ENCODE measurements at regions not wholly inside any gene's neighbourhood (a gene's known extent, or its start where the extent isn't known, plus 50 kb on each side); places are given as distances from the start of the nearest gene placed in this dataset.

DNA sequence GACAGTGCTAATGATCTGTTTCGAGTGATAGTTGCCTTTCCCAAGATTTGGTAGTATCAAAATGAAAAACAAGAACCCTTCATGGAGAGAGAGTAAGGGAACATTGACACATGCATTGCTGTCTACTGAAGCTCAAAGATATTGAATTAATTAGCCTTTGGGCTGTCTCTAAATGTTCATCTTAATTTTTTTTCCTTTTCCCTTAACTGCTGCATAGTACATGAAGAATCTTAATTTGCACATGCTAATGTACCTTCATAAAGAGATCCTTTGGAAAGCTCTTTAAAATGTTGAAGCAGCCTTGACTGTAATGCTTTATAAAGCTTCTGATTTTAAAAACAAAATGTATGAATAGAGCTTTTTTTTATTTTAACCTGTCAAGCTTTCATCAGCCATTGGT is 452.2 kb downstream of the TUSC7 start:
- in situ Hi-C loops (cut with MboI; ENCODE audit: low sequenced_read_pairs) = no loop called here

DNA sequence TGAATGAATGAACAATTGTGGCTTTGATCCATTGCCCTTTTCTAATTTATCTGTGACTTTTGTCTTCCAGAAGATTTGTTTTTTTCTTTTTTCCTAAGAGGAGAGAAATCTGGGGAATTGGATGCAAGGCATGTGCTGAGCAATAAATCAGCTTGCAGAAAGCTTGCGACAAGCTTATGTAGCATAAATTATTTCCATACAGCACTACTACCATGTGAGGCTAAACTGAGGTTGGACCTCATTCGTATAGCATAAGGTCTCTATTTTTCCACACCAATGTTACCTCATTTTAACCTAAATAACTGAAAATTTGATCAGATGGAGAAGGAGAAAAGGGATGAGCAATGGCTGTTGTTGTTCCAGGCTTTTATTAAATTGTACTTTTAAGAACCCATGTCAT is 455.6 kb downstream of the TUSC7 start:
- in situ Hi-C loops (cut with MboI; ENCODE audit: low sequenced_read_pairs) = no loop called here

DNA sequence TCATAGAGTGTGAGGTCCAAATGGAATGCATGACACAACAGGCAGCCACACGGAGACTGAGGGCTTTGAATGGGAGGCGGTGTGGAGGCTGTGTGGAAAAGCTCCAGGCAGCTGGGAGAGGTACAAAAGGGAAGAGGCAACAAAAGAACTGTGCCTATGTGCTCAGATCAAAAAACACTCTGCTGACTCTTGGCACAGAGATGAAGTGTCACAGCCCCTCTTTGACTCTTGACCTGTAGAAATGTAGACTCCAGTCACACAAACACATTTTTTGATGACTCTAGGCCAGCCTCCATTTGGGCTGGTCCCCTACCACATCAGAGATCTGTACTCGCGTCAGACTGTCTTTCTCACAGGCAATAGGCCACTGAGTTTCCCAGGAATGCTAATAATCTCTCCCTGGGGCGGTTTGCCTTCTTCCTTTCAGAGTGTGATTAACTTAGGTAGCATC is 456.0 kb downstream of the TUSC7 start:
- in situ Hi-C loops (cut with MboI; ENCODE audit: low sequenced_read_pairs) = no loop called here

DNA sequence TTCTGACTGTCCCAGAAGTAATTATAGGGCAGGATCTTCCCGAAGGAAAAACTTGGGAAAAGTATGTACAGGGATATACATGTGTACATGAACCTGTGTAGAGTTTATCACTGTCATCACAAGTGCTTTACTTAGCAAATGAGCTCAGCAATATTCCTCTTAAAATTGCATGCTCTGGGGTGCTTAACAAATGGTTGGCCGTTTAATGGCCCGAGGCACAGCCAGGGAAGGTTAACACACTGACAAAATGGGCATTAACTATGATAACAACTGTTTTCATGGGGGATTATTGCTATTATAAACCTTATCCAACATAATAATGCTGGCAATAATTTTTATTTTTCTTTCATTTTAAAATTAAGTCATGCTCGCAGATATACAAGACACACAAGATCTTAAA is 459.3 kb downstream of the TUSC7 start:
- in situ Hi-C loops (cut with MboI; ENCODE audit: low sequenced_read_pairs) = no loop called here

DNA sequence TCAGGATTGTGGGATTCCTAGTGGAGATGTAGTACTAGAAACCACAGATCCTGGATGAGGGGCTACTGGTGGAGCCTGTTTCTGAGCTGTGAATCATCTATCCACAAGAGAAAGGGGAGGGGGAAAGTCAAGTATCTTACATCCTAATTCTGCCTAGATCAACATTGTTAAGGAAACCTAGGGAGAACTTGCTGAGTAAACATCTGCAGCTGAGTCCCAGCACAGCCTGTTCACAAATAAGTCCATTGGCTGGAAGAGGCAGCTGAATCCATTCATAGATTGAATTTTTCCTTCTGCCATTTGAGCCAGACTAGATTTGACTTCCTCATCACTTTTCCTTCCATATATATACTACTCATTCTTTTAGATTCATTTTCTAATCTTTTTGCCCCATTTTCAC is 460.5 kb downstream of the TUSC7 start:
- in situ Hi-C loops (cut with MboI; ENCODE audit: low sequenced_read_pairs) = no loop called here

DNA sequence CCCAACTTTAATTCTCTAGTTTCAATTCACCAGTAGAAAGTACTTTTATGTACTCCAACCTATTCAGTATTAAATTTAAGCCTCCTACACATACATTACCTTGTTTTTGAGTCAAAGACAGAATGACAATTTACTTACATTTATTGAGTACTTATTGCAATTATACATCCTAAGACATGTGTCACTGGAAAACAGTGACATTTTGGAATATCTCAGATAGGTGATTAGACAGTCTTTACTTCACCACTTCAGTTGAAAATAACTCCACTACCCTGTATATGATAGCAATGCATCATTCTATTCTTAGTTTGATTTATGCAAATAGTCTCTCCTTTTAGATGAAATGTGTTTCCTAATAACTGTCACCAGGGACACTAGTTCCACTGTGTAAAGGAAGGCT is 461.5 kb downstream of the TUSC7 start:
- in situ Hi-C loops (cut with MboI; ENCODE audit: low sequenced_read_pairs) = no loop called here

DNA sequence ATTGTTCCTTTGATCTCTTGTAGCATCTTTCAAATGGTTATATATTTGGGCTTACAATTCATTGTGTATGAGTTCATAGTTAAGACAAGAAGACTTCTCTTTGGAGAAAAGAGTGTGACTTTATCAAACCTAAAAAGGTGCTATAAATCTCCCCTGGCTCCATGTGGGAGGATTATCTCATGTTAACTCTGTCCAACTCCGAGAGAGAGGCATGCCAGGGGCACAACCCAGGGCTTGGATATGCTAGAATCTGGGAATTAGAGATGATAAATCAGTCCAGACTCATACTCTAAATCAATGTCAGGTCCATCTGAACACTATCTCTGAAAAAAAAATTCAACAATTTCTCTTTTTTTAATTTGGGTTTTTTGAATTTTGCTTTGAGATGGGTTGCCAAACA is 462.8 kb downstream of the TUSC7 start:
- in situ Hi-C loops (cut with MboI; ENCODE audit: low sequenced_read_pairs) = no loop called here

DNA sequence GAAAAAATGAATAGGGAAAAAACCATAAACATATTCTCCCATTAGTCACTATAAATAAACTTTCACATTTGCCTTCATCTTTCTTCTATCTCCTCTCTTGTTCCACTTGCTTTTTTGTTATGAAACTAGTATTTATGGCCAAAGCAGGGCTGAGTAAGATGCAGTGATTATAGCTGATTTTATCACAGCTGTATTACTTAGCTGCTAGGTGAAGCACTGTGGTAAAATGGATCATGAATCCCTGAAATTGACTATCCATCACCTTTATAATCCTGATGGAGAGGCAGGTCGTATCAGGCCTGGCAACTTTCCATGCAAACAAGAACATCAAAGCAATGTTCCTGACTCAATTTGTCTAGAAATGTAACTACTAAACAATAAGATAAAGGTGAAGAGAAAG is 471.6 kb downstream of the TUSC7 start:
- in situ Hi-C loops (cut with MboI; ENCODE audit: low sequenced_read_pairs) = no loop called here

DNA sequence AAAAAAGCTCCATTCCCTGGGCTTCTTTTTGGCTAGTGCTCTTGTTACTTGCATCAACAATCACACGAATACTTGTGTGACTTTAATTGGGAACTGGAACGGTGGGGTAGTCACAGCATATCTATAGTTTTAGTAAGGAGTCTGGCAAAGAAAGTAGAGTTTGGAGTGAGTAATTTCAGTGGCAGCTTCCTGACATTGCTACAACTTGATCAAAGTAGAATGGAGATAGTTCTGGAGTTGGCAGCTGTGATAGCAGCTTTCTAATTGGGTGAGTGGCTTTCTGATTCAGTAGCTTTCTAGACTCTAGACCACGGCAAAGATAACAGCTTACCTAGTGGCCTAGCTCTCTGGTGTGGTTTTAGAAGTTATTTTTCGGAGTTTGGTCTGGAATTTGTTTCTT is 475.0 kb downstream of the TUSC7 start:
- in situ Hi-C loops (cut with MboI; ENCODE audit: low sequenced_read_pairs) = no loop called here

DNA sequence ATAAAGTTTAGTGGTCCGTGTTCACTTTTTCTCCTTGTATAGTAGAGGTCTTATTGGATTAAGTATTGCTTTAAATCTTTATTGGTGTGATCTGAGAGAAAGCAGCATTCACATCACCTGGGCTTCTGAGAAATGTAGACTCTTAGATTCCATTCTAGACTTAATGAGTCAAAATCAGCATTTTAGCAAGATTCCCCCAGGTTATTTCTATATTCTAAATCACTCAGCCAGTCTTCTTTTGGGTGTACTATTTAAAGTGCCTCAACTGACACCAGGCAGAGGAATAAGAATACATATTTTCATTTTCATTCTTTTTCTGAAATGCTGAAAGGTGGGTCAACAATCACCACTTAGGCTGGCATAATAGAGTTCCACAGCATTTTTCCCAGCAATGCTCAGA is 481.7 kb downstream of the TUSC7 start:
- in situ Hi-C loops (cut with MboI; ENCODE audit: low sequenced_read_pairs) = no loop called here

DNA sequence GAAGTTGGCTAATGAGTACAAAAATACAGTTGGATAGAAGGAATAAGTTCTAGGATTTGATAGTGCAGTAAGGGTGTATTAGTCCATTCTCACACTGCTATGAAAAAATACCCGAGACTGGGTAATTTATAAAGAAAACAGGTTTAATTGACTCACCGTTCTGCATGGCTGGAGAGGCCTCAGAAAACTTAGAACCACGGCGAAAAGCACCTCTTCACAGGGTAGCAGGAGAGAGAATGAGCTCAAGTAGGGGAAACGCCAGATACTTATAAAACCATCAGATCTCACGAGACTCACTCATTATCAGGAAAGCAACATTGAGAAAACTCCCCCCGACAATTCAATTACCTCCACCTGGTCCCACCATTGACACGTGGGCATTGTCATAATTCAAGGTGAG is 483.3 kb downstream of the TUSC7 start:
- in situ Hi-C loops (cut with MboI; ENCODE audit: low sequenced_read_pairs) = no loop called here

DNA sequence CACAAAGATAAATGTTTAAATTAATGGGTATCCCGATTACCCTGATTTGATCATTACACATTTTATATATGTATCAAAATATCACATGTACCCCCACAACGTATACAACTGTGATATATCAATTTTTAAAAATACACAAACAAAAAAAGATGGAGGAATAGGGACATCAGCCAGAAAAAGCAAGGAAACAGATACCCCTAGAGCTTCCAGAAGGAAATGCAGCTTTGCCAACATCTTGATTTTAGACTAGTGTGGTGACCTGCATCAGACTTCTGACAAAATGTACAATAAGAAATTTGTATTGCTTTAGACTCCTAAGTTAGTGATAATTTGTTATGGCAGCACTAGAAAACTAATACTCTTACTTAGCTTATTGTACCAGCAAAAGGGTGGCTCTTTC is 483.8 kb downstream of the TUSC7 start:
- in situ Hi-C loops (cut with MboI; ENCODE audit: low sequenced_read_pairs) = no loop called here

DNA sequence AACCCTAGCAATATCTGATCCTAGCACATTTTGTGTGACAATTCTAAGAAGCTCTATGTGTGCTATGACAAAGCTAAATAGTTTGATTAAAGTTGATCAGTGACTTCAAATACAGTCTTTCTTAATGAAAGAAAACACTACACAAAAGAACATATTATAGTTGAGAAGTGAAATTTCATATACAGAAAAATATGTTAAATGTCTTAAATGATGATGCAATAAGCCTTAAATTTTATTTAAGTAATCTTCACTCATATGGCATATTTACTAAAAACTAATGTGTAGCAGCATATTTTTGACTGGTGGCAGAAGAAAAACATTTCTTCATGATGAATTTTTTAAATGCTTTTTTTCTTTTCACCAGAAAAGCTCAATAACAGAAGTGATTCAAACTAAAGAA is 485.5 kb downstream of the TUSC7 start:
- in situ Hi-C loops (cut with MboI; ENCODE audit: low sequenced_read_pairs) = no loop called here

DNA sequence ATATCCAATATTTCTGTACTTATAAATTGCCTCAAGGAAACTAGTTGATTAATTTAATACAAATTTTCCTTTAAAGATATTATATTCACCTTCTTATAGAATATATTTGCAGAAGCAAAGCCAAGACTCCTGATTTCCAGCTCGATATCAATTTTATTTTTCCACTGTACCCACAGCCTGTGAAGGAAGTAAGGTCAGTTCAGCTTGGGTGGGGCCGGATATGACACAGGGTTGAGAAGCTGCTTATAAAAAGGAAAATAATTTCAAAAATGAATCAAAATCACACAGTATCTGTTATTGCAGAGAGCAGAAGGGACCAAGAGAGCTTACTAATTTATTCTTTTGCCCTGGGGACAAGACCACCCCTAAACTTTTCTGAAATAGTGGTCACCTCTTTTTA is 491.4 kb downstream of the TUSC7 start:
- in situ Hi-C loops (cut with MboI; ENCODE audit: low sequenced_read_pairs) = no loop called here

DNA sequence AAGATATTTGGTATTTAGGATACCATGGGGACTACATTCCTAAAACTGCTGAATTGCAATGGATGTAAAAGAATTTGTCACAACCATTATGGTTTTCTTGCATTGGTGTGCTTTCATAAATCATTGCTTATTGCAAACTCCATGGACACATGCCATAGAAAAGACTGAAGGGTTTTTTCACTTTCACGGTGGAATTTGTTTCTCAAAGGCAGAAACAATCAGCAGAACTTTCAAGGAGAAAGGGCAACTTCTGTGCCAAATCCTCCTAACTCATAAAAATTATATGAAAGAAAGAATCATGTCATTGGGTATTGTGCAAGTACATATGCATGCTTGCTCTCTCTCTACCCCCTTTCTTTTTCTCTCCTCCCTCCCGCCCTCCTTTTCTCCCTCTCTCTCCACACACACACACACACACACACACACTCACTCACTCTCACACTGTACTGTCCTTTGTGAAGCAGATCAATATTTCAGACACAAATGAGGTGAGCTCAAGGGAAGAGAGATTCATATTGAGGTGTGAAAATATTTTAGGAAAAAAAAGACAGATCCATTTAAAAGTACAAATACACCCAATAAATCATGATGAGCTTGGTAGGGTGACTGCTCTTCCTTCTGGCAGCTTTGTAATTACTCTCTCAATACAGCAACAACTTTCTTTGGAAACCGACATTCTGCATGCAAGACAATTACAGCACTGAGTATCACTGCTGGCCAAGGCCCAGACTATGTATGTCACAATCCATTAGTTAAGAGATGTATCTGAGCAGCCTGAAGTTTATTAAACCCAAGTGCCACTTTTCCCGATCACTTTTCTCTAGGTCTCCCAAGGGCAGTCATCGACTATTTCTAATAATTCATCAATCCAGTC is 492.6 kb downstream of the TUSC7 start:
- in situ Hi-C loops (cut with MboI; ENCODE audit: low sequenced_read_pairs) = no loop called here

DNA sequence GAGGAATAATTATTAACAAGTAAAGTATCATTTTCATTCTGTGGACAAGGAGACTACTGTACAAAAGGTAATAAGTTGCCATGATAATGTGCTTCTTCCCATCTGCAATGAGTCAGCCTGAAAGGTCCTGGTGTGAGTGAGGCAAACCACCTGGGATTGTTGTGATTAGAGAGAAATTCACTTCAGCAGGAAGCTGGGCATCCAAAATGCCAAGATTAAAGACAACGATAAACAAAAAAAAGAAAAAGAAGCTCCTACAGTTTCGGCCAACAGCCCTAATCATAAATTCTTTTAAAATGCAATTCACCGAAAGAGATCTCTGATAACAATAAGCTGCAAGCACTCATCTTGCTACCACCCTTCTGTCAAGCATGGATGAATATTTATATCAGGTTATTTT is 507.8 kb downstream of the TUSC7 start:
- in situ Hi-C loops (cut with MboI; ENCODE audit: low sequenced_read_pairs) = no loop called here

DNA sequence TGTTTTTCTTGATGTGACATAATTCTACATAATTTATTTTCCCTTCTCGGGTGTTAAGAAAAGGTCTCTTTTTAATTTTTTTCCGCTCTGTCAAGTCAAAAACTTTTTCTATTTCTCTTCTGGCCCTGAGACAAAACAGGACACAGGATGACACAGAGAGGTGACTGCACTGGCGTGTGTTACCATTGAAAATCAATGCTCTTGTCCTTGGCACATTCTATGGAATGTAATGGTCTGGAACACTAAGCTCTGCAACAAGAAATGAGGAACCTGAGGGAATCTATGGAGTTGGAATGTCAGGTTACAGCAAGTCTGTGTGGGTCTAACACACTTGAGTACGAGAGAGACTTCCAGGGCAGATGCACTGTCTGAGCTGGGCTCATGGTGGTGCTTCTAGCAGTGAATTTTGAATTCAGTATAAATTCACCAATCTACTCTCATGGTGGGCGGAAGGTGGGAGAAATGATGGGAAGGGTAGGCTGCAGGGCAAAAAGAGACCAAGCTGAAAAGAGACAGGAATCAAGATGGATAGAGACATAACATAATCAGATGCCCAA is 508.3 kb downstream of the TUSC7 start:
- in situ Hi-C loops (cut with MboI; ENCODE audit: low sequenced_read_pairs) = no loop called here

DNA sequence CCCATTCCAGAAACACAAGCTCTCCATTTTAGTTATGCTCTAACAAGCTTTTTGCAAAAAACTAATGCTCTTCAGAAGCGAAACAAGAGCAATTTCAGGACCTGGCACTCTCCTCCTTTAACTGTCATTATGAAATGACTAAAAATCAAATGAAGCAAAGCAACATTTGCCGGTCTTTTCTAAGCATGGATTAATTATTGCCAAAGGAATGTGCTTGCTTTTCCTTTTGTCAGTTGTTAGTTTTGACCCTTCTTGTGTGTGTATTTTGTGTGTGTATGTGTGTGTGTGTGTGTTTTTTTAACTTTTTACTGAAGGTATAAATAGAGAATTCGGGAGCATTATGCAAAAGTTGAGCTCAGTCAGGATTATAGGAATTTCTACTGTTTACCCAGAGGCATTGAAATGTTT is 509.1 kb downstream of the TUSC7 start:
- in situ Hi-C loops (cut with MboI; ENCODE audit: low sequenced_read_pairs) = no loop called here

DNA sequence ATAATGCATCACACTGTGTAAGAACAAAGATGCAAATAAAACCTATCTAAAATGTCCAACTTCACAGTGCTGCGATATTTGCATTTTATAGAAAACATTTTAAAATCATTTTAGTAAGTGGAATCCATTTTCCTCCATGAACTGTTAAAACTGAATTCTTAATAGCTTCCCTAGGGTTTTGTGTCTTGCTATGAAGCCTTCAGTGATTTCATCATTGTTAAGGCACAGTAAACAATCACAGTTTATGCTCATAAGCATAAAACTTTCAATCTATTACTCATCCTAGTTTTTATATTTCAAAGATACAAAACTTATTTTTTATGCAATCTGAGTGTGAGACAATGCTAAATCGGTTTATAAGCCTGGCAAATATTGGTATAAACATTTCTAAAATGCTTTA is 509.7 kb downstream of the TUSC7 start:
- in situ Hi-C loops (cut with MboI; ENCODE audit: low sequenced_read_pairs) = no loop called here

DNA sequence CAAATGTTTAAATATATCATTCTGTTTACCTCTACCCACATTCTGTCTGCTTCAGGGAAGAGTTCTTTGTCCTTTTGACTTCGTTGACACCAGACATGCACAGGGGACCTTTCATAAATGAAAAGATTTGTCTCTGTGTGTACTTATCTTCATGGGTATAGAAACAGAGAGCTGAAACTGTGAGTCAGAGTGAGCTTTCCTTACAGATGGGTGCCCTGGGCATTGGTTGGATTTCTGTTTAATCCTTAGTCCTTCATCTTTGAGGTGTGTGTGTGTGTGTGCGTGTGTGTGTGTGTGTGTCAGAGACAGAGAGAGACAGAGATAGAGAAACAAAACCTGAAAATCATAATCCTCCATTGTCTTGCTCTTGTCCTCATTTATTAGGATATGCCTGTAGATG is 517.4 kb downstream of the TUSC7 start:
- in situ Hi-C loops (cut with MboI; ENCODE audit: low sequenced_read_pairs) = no loop called here

DNA sequence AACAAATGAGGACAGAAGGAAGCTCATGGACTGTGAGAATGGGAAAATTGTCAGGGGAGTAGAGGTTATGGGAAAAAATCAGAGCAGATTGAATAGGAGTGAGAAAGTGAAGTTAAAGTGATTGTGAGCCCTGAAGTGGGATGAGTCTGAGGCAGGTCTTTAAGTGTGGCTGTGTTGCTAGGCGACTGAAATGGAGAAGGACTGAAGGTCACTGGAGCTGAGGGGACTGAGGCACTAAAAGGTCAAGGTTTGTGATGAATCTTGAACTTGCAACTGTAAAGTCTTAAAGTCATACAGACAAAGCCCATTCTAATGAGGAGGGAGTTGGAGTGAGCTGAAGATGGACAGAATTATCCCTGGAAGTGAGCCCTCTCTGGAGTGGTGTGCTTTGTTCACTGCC is 518.9 kb downstream of the TUSC7 start:
- in situ Hi-C loops (cut with MboI; ENCODE audit: low sequenced_read_pairs) = no loop called here

DNA sequence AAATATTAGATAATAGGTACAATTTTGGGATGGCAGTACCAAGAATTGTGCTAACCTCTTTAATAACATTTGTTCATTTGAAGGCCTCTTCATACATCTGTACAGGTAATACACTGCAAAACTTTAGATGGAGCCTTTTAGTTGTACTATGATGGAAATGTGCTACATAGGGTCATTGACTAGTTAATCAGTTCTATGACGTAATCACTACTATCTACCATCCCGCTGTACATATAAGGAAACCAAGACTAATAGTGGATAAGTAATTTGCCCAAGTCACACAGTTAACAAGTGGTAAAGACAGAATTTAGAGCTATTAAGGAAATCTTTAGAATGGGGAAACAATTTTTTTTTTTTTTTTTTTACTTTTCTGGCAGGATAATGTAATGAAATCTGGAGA is 521.3 kb downstream of the TUSC7 start:
- in situ Hi-C loops (cut with MboI; ENCODE audit: low sequenced_read_pairs) = no loop called here

DNA sequence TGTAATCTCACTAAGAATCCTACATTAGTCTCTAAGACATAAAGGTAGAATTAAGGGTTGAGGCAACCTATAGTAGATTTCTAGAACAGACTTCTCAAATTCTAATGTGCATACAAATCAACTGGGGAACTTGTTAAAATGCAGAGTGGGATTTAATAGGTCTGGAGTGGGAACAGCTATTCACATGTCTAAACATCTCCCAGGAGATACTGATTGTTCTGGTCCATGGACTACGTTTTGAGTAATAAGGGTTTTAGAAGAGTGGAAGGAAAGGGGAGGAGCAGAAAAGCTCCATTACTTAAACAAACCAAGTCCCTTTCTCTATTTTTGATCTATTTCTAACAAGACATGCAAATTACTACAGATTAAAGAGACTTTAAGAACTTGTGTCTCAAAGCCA is 524.8 kb downstream of the TUSC7 start:
- in situ Hi-C loops (cut with MboI; ENCODE audit: low sequenced_read_pairs) = no loop called here
